HG02973 (cell line): ENCODE measurements at regions not wholly inside any gene's neighbourhood (a gene's known extent, or its start where the extent isn't known, plus 50 kb on each side); places are given as distances from the start of the nearest gene placed in this dataset.

Experiments
- ATAC-seq: cut with Tn5 transposase; IDR thresholded peaks from one replicate; pipeline ENCODE4 v1.9.1; 2021; ENCODE audit warnings: moderate library complexity; ENCODE audit not compliant: unreplicated experiment

DNA sequence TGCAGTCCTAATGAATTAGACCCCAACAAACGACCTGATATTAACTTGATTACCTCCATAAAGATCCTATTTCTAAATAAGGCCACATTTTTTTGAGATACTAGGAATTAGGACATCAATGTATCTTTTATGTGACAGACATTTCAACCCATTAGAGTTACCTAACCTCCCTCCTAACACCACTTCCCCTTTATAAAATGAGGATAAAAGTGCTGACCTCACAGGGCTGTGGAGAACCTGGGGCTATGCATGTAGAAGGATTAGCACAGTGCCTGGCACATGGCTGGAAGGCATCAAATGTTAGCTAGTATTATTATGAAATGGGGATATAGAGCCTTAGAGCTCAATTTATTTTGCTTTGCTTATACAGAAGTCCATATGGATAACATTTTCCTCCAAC lies 53.5 kb upstream of the LRRN1 start:
- no peak for ATAC-seq

DNA sequence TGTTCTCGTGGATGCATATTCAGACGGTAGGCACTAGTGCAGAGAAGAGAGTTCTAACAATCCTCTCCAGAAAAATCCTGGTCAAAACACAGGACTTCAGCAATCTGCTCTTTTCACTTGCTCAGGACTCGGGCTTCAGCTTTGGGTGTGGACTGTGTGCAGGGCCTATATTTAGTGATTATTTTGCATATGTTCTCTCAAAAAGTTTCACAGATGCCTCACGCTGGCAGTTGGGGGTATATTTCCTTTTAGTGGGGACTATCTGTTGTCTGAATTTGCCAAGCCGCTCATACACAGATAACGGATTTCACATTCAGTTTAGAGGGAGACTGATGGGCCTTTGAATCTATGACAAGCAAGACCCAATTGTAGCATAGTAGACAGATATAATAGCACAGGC lies 54.4 kb upstream of the LRRN1 start:
- no peak for ATAC-seq

- no peak for ATAC-seq
Observed at GRCh38 chr3:3743754-3744153, 55.5 kb upstream of the LRRN1 start.

DNA sequence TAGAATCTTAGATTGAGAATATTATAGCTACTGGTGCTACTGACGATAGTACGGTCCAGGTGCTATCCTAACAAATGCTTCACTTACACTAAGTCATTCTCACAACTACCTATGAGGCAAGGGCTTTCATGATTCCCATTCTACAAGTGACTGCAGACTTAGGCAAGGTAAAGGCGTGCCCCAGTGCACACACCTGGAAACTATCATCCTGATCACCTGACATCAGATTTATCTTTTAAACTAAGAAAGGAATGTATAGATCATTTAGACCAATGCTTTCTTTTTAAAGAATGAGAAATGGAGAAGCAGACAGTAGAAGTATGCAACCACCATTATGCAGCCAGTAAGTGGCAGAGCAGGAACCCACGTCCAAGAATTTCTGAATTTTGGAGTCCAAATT lies 59.2 kb upstream of the LRRN1 start:
- ATAC-seq = no peak

- no peak for ATAC-seq
Observed at GRCh38 chr3:3739330-3740060, 59.7 kb upstream of the LRRN1 start.

- ATAC-seq = no peak
Observed at GRCh38 chr3:3737531-3737930, 61.7 kb upstream of the LRRN1 start.

DNA sequence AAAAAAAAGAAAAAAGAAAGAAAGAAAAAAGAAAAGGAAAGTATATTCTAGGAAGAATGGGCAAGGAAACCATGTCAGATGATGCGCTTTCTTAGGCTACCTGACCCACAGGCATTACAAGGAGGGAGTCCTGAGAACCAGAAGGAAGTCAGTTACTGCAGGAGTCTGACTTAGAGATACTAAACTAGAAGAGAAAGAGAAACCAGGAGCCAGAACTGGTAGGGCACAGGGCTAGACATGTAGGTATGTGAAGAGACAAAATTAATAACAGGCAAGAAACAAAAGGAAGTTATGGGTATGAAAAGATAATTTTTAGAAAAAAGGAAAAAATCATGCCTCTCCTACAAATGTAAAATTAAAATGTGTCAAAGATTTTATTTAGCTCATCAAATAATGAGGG lies 63.3 kb upstream of the LRRN1 start:
- ATAC-seq = no peak

DNA sequence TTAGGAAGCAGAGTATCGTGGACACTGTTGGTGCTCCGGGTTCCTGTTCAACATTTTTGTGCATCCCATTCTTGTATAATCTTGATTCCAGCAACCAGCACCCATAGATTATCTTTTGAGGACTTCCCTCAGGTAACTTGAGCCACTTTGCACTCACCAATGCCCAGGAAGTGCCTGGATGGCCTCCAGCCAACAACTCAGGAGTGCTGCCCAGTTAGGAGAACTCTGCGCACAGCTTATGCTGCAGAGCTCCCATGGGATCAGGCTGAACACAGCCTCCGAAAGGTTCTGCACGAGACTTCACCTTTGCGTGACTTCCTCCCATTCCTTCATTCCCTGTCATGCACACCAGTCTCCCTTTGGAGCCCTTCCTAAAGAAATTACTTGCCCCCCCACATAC lies 64.3 kb upstream of the LRRN1 start:
- ATAC-seq = no peak

GRCh38 chr3:3729261-3729660 lies 70.0 kb upstream of the LRRN1 start:
- ATAC-seq = no peak

- ATAC-seq = no peak
Observed at GRCh38 chr3:3726549-3726948, 72.7 kb upstream of the LRRN1 start.

GRCh38 chr3:3714572-3714971 lies 84.7 kb upstream of the LRRN1 start:
- no peak for ATAC-seq

DNA sequence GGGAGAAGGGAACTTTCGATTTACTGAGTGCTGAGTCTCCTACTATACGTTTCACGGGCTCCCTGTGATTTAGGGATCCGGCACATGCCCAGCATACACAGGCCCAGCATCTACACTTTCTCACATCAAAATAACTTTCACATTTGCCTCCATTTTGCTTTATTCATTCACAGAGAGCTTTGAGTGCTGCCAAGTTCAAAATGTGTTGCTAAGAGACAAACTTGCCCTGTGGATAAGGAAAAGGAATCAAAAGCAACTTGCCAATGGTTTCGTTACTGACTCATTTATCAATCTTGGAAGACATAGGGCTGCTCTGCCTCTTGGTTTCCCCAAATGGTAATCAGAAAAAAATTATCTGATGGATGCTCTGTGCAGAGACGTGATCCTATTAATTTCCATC lies 86.3 kb upstream of the LRRN1 start:
- no peak for ATAC-seq

GRCh38 chr3:3708769-3709115 lies 90.5 kb upstream of the LRRN1 start:
- ATAC-seq = no peak

- no peak for ATAC-seq
Observed at GRCh38 chr3:3707858-3708768, 91.1 kb upstream of the LRRN1 start.

GRCh38 chr3:3705090-3705775 lies 94.0 kb upstream of the LRRN1 start:
- ATAC-seq = no peak

GRCh38 chr3:3701949-3702348 lies 97.3 kb upstream of the LRRN1 start:
- no peak for ATAC-seq

- ATAC-seq = no peak
Observed at GRCh38 chr3:3699816-3700633, 99.2 kb upstream of the LRRN1 start.

- no peak for ATAC-seq
Observed at GRCh38 chr3:3699407-3699806, 99.8 kb upstream of the LRRN1 start.

DNA sequence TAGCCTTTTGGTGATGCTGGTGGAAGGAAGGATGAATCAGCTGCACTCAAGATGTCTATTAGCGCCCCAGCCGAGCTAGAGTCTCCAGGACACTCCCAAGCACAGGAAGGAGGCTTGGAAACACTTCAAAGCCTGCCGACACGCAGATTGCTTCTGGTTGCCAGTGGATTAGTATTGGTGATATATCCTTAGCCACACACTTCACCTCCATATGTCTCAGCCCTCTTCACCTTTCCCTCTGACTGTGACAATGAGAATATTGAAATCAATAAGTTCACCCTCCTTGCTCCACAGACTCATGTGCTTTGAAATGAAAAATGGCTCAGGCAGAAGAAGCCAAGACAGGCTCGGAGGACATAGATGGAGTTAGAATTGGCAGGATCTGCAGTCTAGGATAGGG lies 102.9 kb upstream of the LRRN1 start:
- ATAC-seq = no peak

DNA sequence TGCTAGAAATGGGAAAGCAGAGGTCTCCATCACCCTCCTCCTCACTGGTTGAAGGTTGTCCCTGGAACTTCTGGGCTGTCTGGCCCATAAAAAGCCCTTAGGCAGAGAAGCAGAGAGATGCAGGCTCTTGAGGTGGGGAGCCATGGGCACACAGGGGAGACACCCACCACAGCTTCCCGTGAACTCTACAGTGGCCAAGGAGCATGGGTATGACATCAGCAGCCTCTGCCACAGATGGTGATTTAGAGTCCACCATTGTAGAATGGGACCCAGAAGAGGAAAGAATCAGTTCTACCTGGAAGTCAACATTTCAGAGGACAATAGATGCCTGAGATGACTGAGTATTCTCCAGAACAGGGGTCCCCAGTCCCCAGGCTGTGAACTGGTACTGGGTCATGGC lies 105.6 kb upstream of the LRRN1 start:
- ATAC-seq = no peak
